H9 (cell line): ENCODE measurements at regions not wholly inside any gene's neighbourhood (a gene's known extent, or its start where the extent isn't known, plus 50 kb on each side); places are given as distances from the start of the nearest gene placed in this dataset.

Experiments used
- DNase-seq: peaks from one replicate; pipeline ENCODE4 v3.0.0-alpha.2; 2017
- H2AFZ ChIP-seq: one replicate; pipeline ENCODE4 v1.6.1; 2013; ENCODE audit warnings: mild to moderate bottlenecking, low read length, control low read depth, moderate library complexity
- H2AK5ac ChIP-seq: 2 replicates; pipeline ENCODE4 v1.6.1; 2013; ENCODE audit warnings: low read length, control low read depth, mixed read lengths; ENCODE audit not compliant: insufficient read length
- H2BK120ac ChIP-seq: one replicate; pipeline ENCODE4 v1.6.1; 2013; ENCODE audit warnings: low read depth, mild to moderate bottlenecking, low read length, control low read depth, inconsistent platforms; ENCODE audit not compliant: poor library complexity, severe bottlenecking
- H2BK12ac ChIP-seq: 2 replicates; pipeline ENCODE4 v1.6.1; 2013; ENCODE audit warnings: low read length, control low read depth, mixed read lengths, low read depth; ENCODE audit not compliant: insufficient read length
- H2BK15ac ChIP-seq: 2 replicates; pipeline ENCODE4 v1.6.1; 2013; ENCODE audit warnings: low read depth, low read length, control low read depth
- H2BK20ac ChIP-seq: one replicate; pipeline ENCODE4 v1.6.1; 2013; ENCODE audit warnings: low read depth, mild to moderate bottlenecking, low read length, control low read depth, inconsistent platforms; ENCODE audit not compliant: poor library complexity, severe bottlenecking
- H2BK5ac ChIP-seq: 2 replicates; pipeline ENCODE4 v1.6.1; 2013; ENCODE audit warnings: low read length, control low read depth, mixed read lengths; ENCODE audit not compliant: insufficient read length
- H3K14ac ChIP-seq: 2 replicates; pipeline ENCODE4 v1.6.1; 2013; ENCODE audit warnings: low read length, control low read depth; ENCODE audit not compliant: insufficient read depth
- H3K18ac ChIP-seq: 2 replicates; pipeline ENCODE4 v1.6.1; 2013; ENCODE audit warnings: low read depth, mild to moderate bottlenecking, mixed read lengths, low read length, control low read depth; ENCODE audit not compliant: insufficient read length
- H3K23ac ChIP-seq: 2 replicates; pipeline ENCODE4 v1.6.1; 2013; ENCODE audit warnings: low read length, control low read depth, mixed read lengths, low read depth; ENCODE audit not compliant: insufficient read length
- H3K23me2 ChIP-seq: 2 replicates; pipeline ENCODE4 v1.6.1; 2013; ENCODE audit warnings: low read depth, mild to moderate bottlenecking, mixed read lengths, low read length, control low read depth; ENCODE audit not compliant: insufficient read length, poor library complexity, severe bottlenecking
- H3K27ac ChIP-seq: 2 replicates; pipeline ENCODE4 v1.5.1; 2013; ENCODE audit warnings: low read length, control low read depth, mixed read lengths, low read depth; ENCODE audit not compliant: insufficient read length
- H3K27me3 ChIP-seq: 2 replicates; pipeline ENCODE4 v1.6.1; 2013; ENCODE audit warnings: low read length, control low read depth, inconsistent platforms; ENCODE audit not compliant: insufficient read depth
- H3K4ac ChIP-seq: 2 replicates; pipeline ENCODE4 v1.6.1; 2013; ENCODE audit warnings: low read depth, mild to moderate bottlenecking, control low read depth, inconsistent platforms, low read length, moderate library complexity
- H3K4me1 ChIP-seq: 2 replicates; pipeline ENCODE4 v1.6.1; 2013; ENCODE audit warnings: low read length, control low read depth, inconsistent platforms; ENCODE audit not compliant: insufficient read depth
- H3K4me2 ChIP-seq: 2 replicates; pipeline ENCODE4 v1.6.1; 2013; ENCODE audit warnings: low read length, control low read depth, mixed read lengths; ENCODE audit not compliant: insufficient read length, insufficient read depth
- H3K56ac ChIP-seq: 2 replicates; pipeline ENCODE4 v1.6.1; 2013; ENCODE audit warnings: low read depth, mild to moderate bottlenecking, mixed read lengths, low read length, control low read depth; ENCODE audit not compliant: insufficient read length
- H3K79me1 ChIP-seq: 2 replicates; pipeline ENCODE4 v1.6.1; 2013; ENCODE audit warnings: low read depth, mild to moderate bottlenecking, moderate library complexity, low read length, control low read depth, inconsistent platforms; ENCODE audit not compliant: insufficient read depth, poor library complexity, severe bottlenecking
- H3K79me2 ChIP-seq: 2 replicates; pipeline ENCODE4 v1.6.1; 2013; ENCODE audit warnings: low read length, control low read depth, inconsistent platforms; ENCODE audit not compliant: insufficient read depth
- H3K9ac ChIP-seq: 2 replicates; pipeline ENCODE4 v1.6.1; 2013; ENCODE audit warnings: low read length, control low read depth, mixed read lengths; ENCODE audit not compliant: insufficient read length; ENCODE audit errors: extremely low read depth
- H3K9me3 ChIP-seq: one replicate; pipeline ENCODE4 v1.6.1; 2013; ENCODE audit warnings: low read depth, low read length, inconsistent platforms; ENCODE audit not compliant: control insufficient read depth
- H3T11ph ChIP-seq: one replicate; pipeline ENCODE4 v1.6.1; 2013; ENCODE audit warnings: mild to moderate bottlenecking, low read length, control low read depth, inconsistent platforms
- H4K20me1 ChIP-seq: one replicate; pipeline ENCODE4 v1.6.1; 2013; ENCODE audit not compliant: control insufficient read depth, insufficient read length, insufficient read depth
- H4K5ac ChIP-seq: 2 replicates; pipeline ENCODE4 v1.6.1; 2013; ENCODE audit warnings: low read depth, mild to moderate bottlenecking, mixed read lengths, low read length, control low read depth; ENCODE audit not compliant: insufficient read length
- H4K8ac ChIP-seq: replicated peaks from 2 replicates; pipeline ENCODE4 v1.6.1; 2013; ENCODE audit warnings: low read length, control low read depth, mixed read lengths, low read depth; ENCODE audit not compliant: insufficient read length
- H4K91ac ChIP-seq: 2 replicates; pipeline ENCODE4 v1.6.1; 2013; ENCODE audit warnings: low read depth, mild to moderate bottlenecking, moderate library complexity, mixed read lengths, low read length, control low read depth; ENCODE audit not compliant: insufficient read length
- H3K27ac Mint-ChIP-seq, 3 experiments: 2 replicates in 2 of 3; 3 replicates in 1 of 3; pipeline ENCODE4 v1.8.0; 2020 to 2021; ENCODE audit warnings: mixed read lengths in 3 of 3, mild to moderate bottlenecking in 1 of 3, moderate library complexity in 1 of 3
- H3K27me3 Mint-ChIP-seq: 2 replicates; pipeline ENCODE4 v1.8.0; 2021; ENCODE audit warnings: low read depth, mild to moderate bottlenecking, moderate library complexity, mixed read lengths
- H3K36me3 Mint-ChIP-seq, 3 experiments: 2 replicates in 2 of 3; 3 replicates in 1 of 3; pipeline ENCODE4 v1.8.0; 2020 to 2021; ENCODE audit warnings: low read depth in 3 of 3, mixed read lengths in 3 of 3; ENCODE audit not compliant: insufficient read depth in 1 of 3
- H3K4me1 Mint-ChIP-seq, 2 experiments: 2 replicates each; pipeline ENCODE4 v1.8.0; 2020; ENCODE audit warnings: mixed read lengths in 2 of 2
- H3K4me3 Mint-ChIP-seq, 2 experiments: 2 replicates in 1 of 2; 3 replicates in 1 of 2; pipeline ENCODE4 v1.8.0; 2020 to 2021; ENCODE audit warnings: mild to moderate bottlenecking in 2 of 2, mixed read lengths in 2 of 2, moderate library complexity in 1 of 2
- H3K9me3 Mint-ChIP-seq, 2 experiments: 2 replicates in 1 of 2; 3 replicates in 1 of 2; pipeline ENCODE4 v1.8.0; 2020; ENCODE audit warnings: mild to moderate bottlenecking in 2 of 2, mixed read lengths in 2 of 2, moderate library complexity in 1 of 2
- CTCF ChIP-seq: fragments of 200-600 bp; sonication (generic); conservative IDR thresholded peaks from 3 replicates; pipeline ENCODE4 v1.8.0; 2021; ENCODE audit warnings: antibody characterized with exemption, mild to moderate bottlenecking
- WGBS: extraction: QIAGEN DNeasy Blood & Tissue Kit; methylation state at CpG from one replicate; pipeline ENCODE4 v1.1.7; 2013; ENCODE audit warnings: missing lambda C conversion rate, low lambda C conversion rate, mixed read lengths; ENCODE audit not compliant: insufficient read length; ENCODE audit errors: extremely low coverage; 5-methylcytosine and 5-hydroxymethylcytosine counted together

- no peak for TF ChIP-seq CTCF
- H3K79me1 ChIP-seq = no peaks in the 10 kb centered on the region
- H4K91ac ChIP-seq = no peak overlapping the region
- no peak overlapping the region for H4K8ac ChIP-seq
- no peaks in the 10 kb centered on the region for H3K4me1 ChIP-seq
- no CpG with 5 or more reads among the region's 1 CpG for WGBS
- no peak overlapping the region for H2BK5ac ChIP-seq
- H3K9me3 Mint-ChIP-seq = peaks cover 44 to 83% of the 10 kb centered on the region in 2 experiments
- no peak overlapping the region for H3K9ac ChIP-seq
- H3K56ac ChIP-seq = no peak overlapping the region
- H3T11ph ChIP-seq = no peak overlapping the region
- H3K79me2 ChIP-seq = no peaks in the 10 kb centered on the region
- H3K23me2 ChIP-seq = no peaks in the 10 kb centered on the region
- no peak overlapping the region for H3K4ac ChIP-seq
- H2AK5ac ChIP-seq = no peak overlapping the region
- H3K18ac ChIP-seq = no peak overlapping the region
- H3K36me3 Mint-ChIP-seq = peaks cover 1 to 9% (median 4%) of the 10 kb centered on the region in 3 experiments; a peak in 5 of 7 replicates
- no peaks in the 10 kb centered on the region; the same call in 1 of the 2 replicates for H3K27me3 Mint-ChIP-seq
- H3K27me3 ChIP-seq = no peaks in the 10 kb centered on the region
- H3K4me2 ChIP-seq = no peak overlapping the region
- H3K14ac ChIP-seq = no peak overlapping the region
- no peaks in the 10 kb centered on the region for H3K9me3 ChIP-seq
- no peak overlapping the region for H2BK12ac ChIP-seq
- H3K27ac ChIP-seq = no peak overlapping the region
- no peak overlapping the region for H2BK15ac ChIP-seq
- no peak overlapping the region for H4K5ac ChIP-seq
- H3K27ac Mint-ChIP-seq = no peak overlapping the region
- H2BK20ac ChIP-seq = no peak overlapping the region
- DNase-seq = no peak
- no peak overlapping the region for H3K23ac ChIP-seq
- H3K4me3 Mint-ChIP-seq = no peak overlapping the region
- H2AFZ ChIP-seq = no peak overlapping the region
- no peak overlapping the region for H2BK120ac ChIP-seq
- no peaks in the 10 kb centered on the region for H4K20me1 ChIP-seq
- H3K4me1 Mint-ChIP-seq = no peaks in the 10 kb centered on the region
Observed at GRCh38 chrX:122907375-122907774, 276.7 kb upstream of the GRIA3 start.
